ENCODE measurements at regions not wholly inside any gene's neighbourhood (a gene's known extent, or its start where the extent isn't known, plus 50 kb on each side); places are given as distances from the start of the nearest gene placed in this dataset.

DNA sequence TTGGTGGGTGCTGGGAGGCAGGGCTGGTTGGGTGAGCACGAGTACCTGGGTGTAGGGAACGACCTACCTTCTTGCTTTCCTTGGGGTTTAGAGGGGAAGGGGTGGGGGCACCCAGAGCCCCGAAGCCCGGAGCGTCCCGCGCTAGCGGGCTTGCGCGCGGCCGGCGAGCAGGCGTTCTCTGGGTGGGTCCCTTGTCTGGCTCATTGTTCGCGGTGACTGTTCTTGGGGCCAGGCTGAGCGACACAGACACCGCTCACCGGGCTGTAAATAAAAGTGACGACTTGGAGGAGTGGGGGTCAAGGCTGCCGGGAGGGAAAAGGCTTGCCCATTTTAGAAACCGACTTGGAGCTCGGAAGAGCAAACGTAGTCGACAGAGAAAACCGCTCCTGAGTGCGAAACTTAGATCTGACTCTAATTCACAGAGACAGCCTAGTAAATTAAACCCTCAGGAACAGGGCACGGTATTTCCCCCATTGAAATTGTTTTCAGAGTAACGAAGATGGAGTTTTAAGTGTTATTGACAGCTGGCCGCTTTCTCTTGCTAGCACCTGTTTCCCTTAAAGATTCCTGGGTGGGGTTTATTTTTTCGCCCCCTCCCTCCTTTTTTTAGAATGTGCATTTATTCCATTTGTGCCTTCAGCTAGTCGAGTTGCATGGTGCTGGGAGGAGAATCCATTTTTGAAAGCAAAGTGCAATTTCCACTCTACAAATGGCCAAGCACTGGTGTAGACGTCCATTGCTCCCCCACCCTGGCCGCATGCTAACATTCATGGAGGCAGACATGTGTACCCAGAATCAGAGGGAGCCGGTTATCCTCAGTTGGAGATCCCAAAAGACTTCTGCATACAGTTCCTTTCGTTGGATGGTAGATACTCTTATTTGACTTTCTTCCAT lies 532.1 kb upstream of the SEMA6D start:
- TF ChIP-seq, protein P1, sequence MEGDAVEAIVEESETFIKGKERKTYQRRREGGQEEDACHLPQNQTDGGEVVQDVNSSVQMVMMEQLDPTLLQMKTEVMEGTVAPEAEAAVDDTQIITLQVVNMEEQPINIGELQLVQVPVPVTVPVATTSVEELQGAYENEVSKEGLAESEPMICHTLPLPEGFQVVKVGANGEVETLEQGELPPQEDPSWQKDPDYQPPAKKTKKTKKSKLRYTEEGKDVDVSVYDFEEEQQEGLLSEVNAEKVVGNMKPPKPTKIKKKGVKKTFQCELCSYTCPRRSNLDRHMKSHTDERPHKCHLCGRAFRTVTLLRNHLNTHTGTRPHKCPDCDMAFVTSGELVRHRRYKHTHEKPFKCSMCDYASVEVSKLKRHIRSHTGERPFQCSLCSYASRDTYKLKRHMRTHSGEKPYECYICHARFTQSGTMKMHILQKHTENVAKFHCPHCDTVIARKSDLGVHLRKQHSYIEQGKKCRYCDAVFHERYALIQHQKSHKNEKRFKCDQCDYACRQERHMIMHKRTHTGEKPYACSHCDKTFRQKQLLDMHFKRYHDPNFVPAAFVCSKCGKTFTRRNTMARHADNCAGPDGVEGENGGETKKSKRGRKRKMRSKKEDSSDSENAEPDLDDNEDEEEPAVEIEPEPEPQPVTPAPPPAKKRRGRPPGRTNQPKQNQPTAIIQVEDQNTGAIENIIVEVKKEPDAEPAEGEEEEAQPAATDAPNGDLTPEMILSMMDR (IDR thresholded peaks at IDR 0.05; ENCODE audit: insufficient read depth, low read depth, low read length): no peak
- TF ChIP-seq EZH2 (IDR thresholded peaks at IDR 0.05; ENCODE audit: insufficient read depth, low read length): no peak

All from astrocyte (in vitro differentiated cells and primary cell).